Keratinocyte (primary cell): ENCODE measurements at regions not wholly inside any gene's neighbourhood (a gene's known extent, or its start where the extent isn't known, plus 50 kb on each side); places are given as distances from the start of the nearest gene placed in this dataset.
"Not testable (repeated sequence)": the region's sequence is repeated elsewhere in the genome, so short reads cannot be mapped to it uniquely, and the experiment has no call there.

ENCODE experiments used
- DNase-seq: peaks from one replicate; pipeline ENCODE4 v3.0.0-alpha.2; 2011; ENCODE audit warnings: low read depth, missing footprints, low spot score
- FAIRE-seq: peaks from 2 replicates; lab custom pipeline; 2011; peaks lifted over from hg19 to GRCh38; lab: Jason Lieb, UNC
- H2AFZ ChIP-seq: 2 replicates; pipeline ENCODE4 v1.6.0; 2012; ENCODE audit warnings: low read length, control low read depth, inconsistent platforms; ENCODE audit not compliant: control insufficient read depth
- H3K27ac ChIP-seq: 2 replicates; pipeline ENCODE4 v1.5.1; 2011; ENCODE audit warnings: low read length; ENCODE audit not compliant: control insufficient read depth, insufficient read depth
- H3K27me3 ChIP-seq: 3 replicates; pipeline ENCODE4 v1.6.0; 2011; ENCODE audit warnings: low read length; ENCODE audit not compliant: control insufficient read depth, insufficient read depth; ENCODE audit errors: extremely low read depth
- H3K36me3 ChIP-seq, 2 experiments: 2 replicates in 1 of 2; 3 replicates in 1 of 2; pipeline ENCODE4 v1.5.1; 2011; ENCODE audit warnings: low read length in 2 of 2, mild to moderate bottlenecking in 1 of 2; ENCODE audit not compliant: control insufficient read depth in 2 of 2, insufficient read depth in 2 of 2; ENCODE audit errors: extremely low read depth in 1 of 2
- H3K4me1 ChIP-seq: 3 replicates; pipeline ENCODE4 v1.5.1; 2011; ENCODE audit warnings: low read length; ENCODE audit not compliant: control insufficient read depth, insufficient read depth; ENCODE audit errors: extremely low read depth
- H3K4me2 ChIP-seq: 3 replicates; pipeline ENCODE4 v1.6.0; 2011; ENCODE audit warnings: low read depth, low read length; ENCODE audit not compliant: control insufficient read depth, insufficient read depth; ENCODE audit errors: extremely low read depth
- H3K4me3 ChIP-seq, 3 experiments: fragments of 200-600 bp in 1 of 3; sonication (generic) in 1 of 3; 2 replicates in 2 of 3; 3 replicates in 1 of 3; pipeline ENCODE4 v1.5.1; 2011 to 2016; ENCODE audit warnings: low read length in 3 of 3, mild to moderate bottlenecking in 3 of 3, control low read depth in 2 of 3, inconsistent platforms in 1 of 3, low read depth in 1 of 3, mixed read lengths in 1 of 3, mixed run types in 1 of 3, moderate library complexity in 1 of 3; ENCODE audit not compliant: control insufficient read depth in 2 of 3, insufficient read depth in 2 of 3; ENCODE audit errors: extremely low read depth in 1 of 3
- H3K79me2 ChIP-seq: 2 replicates; pipeline ENCODE4 v1.6.0; 2012; ENCODE audit warnings: low read length; ENCODE audit not compliant: control insufficient read depth, insufficient read depth
- H3K9ac ChIP-seq: 3 replicates; pipeline ENCODE4 v1.6.0; 2011; ENCODE audit warnings: low read length; ENCODE audit not compliant: control insufficient read depth, insufficient read depth; ENCODE audit errors: extremely low read depth
- H3K9me1 ChIP-seq: 3 replicates; pipeline ENCODE4 v1.6.0; 2011; ENCODE audit warnings: low read length; ENCODE audit not compliant: control insufficient read depth, insufficient read depth; ENCODE audit errors: extremely low read depth
- H3K9me3 ChIP-seq: 2 replicates; pipeline ENCODE4 v1.5.1; 2012; ENCODE audit warnings: low read depth, low read length; ENCODE audit not compliant: control insufficient read depth
- H4K20me1 ChIP-seq: 3 replicates; pipeline ENCODE4 v1.6.0; 2011; ENCODE audit warnings: low read length; ENCODE audit not compliant: control insufficient read depth, insufficient read depth; ENCODE audit errors: extremely low read depth
- EZH2 ChIP-seq: IDR thresholded peaks from one replicate; pipeline ENCODE4 v1.6.1; 2012; ENCODE audit warnings: inconsistent platforms, mild to moderate bottlenecking, low read length, moderate library complexity
- dilution Hi-C: fragments of 300-500 bp; cut with MboI; formaldehyde crosslinking; loops from one replicate; pipeline ENCODE4 v1.7.0; 2020; ENCODE audit warnings: low sequenced_read_pairs; ENCODE audit not compliant: extremely low pct_ligation_motif_present
- TF ChIP-seq, protein P1 (sequence below), 3 experiments: IDR thresholded peaks in 1 of 3; conservative IDR thresholded peaks in 1 of 3; optimal IDR thresholded peaks in 1 of 3; 2 replicates in 2 of 3; 3 replicates in 1 of 3; pipeline versions ENCODE3 to v1.5.1; 2011; ENCODE audit warnings: low read length in 3 of 3, mild to moderate bottlenecking in 3 of 3, moderate library complexity in 2 of 3, control low read depth in 1 of 3, inconsistent platforms in 1 of 3; ENCODE audit not compliant: insufficient read depth in 2 of 3; ENCODE audit errors: extremely low read depth in 1 of 3

DNA sequence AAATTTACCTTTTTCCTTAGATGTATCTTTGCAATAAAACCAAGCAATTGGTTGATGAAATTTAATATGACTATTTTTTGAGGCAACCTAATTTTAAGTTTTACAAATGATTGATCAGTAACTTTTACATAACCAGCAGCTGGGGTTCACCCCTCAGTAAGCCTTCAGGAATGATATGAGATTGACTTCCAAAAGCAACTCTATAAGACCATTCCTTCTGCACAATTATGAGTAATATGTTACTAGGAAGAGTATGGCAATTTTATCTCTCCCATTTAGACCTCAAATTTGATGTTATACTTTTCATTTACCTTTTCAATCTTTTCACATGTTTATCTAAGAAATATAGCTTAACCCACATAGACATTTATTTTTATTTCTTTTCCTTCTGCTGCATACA lies 1546.3 kb downstream of the HACE1 start:
- no peak overlapping the region for H2AFZ ChIP-seq
- no peak overlapping the region for H3K4me3 ChIP-seq
- no peak overlapping the region for H3K9ac ChIP-seq
- no peaks in the 10 kb centered on the region for H3K4me1 ChIP-seq
- H3K36me3 ChIP-seq: no peaks in the 10 kb centered on the region
- DNase-seq: no peak
- FAIRE-seq: no peak
- no peak overlapping the region for H3K27ac ChIP-seq
- peaks cover 4% of the 10 kb centered on the region for H3K9me3 ChIP-seq
- no peaks in the 10 kb centered on the region for H3K9me1 ChIP-seq
- dilution Hi-C loops: no loop called here
- no peaks in the 10 kb centered on the region for H3K79me2 ChIP-seq
- H3K4me2 ChIP-seq: no peak overlapping the region
- TF ChIP-seq, protein P1, sequence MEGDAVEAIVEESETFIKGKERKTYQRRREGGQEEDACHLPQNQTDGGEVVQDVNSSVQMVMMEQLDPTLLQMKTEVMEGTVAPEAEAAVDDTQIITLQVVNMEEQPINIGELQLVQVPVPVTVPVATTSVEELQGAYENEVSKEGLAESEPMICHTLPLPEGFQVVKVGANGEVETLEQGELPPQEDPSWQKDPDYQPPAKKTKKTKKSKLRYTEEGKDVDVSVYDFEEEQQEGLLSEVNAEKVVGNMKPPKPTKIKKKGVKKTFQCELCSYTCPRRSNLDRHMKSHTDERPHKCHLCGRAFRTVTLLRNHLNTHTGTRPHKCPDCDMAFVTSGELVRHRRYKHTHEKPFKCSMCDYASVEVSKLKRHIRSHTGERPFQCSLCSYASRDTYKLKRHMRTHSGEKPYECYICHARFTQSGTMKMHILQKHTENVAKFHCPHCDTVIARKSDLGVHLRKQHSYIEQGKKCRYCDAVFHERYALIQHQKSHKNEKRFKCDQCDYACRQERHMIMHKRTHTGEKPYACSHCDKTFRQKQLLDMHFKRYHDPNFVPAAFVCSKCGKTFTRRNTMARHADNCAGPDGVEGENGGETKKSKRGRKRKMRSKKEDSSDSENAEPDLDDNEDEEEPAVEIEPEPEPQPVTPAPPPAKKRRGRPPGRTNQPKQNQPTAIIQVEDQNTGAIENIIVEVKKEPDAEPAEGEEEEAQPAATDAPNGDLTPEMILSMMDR (optimal IDR thresholded peaks at IDR 0.05 in 1 of 3, IDR thresholded peaks at IDR 0.05 in 1 of 3, conservative IDR thresholded peaks at IDR 0.05 in 1 of 3; ENCODE audit: extremely low read depth in 1 of 3, insufficient read depth in 2 of 3, low read length in 3 of 3): no peak
- no peak for TF ChIP-seq EZH2
- no peaks in the 10 kb centered on the region for H3K27me3 ChIP-seq
- H4K20me1 ChIP-seq: no peaks in the 10 kb centered on the region

DNA sequence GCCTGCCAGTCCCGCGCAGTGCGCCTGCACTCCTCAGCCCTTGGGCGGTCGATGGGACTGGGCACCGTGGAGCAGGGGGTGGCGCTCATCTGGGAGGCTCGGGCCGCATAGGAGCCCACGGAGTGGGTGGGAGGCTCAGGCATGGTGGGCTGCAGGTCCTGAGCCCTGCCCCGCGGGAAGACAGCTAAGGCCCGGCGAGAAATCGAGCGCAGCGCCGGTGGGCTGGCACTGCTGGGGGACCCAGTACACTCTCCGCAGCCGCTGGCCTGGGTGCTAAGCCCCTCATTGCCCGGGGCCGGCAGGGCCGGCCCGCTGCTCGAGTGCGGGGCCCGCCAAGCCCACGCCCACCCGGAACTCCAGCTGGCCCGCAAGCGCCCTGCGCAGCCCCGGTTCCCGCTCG lies 1565.3 kb downstream of the HACE1 start:
- H3K4me3 ChIP-seq, H3K9ac ChIP-seq, FAIRE-seq, H3K79me2 ChIP-seq, H3K9me1 ChIP-seq, H3K4me2 ChIP-seq, DNase-seq, H3K36me3 ChIP-seq, dilution Hi-C loops, H3K27me3 ChIP-seq, H4K20me1 ChIP-seq, H3K4me1 ChIP-seq, H3K9me3 ChIP-seq, H3K27ac ChIP-seq, H2AFZ ChIP-seq: not testable (repeated sequence)

DNA sequence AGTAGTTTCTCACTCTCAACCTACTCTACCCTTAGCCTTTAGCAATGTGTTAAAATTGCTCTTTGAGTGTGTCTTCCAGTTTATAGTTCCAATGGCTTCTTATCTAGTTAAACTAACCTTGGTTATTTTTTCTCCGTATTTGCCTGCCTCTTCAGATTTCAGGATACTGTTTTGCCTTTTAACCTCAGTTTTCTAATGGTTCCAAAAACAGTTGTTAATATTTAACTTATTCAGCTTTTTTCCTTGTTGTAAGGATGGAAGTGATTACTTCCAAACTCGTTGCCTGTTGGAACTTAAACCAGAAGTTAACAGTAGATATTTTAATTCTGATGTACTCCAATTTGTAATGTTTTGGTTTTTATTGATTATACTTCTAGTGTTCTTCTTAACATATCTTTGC lies 1574.9 kb downstream of the HACE1 start:
- TF ChIP-seq, protein P1 (optimal IDR thresholded peaks at IDR 0.05 in 1 of 3, IDR thresholded peaks at IDR 0.05 in 1 of 3, conservative IDR thresholded peaks at IDR 0.05 in 1 of 3; ENCODE audit: extremely low read depth in 1 of 3, insufficient read depth in 2 of 3, low read length in 3 of 3): no peak
- TF ChIP-seq EZH2: no peak
- no peak overlapping the region for H3K27ac ChIP-seq
- H3K9ac ChIP-seq: no peak overlapping the region
- H3K79me2 ChIP-seq: no peaks in the 10 kb centered on the region
- dilution Hi-C loops: no loop called here
- H3K9me1 ChIP-seq: no peaks in the 10 kb centered on the region
- H4K20me1 ChIP-seq: no peaks in the 10 kb centered on the region
- H3K4me2 ChIP-seq: no peak overlapping the region
- no peak overlapping the region for H3K4me3 ChIP-seq
- H2AFZ ChIP-seq: no peak overlapping the region
- DNase-seq (no peak), FAIRE-seq (no peak)
- H3K9me3 ChIP-seq: no peaks in the 10 kb centered on the region
- no peaks in the 10 kb centered on the region for H3K27me3 ChIP-seq
- no peaks in the 10 kb centered on the region for H3K36me3 ChIP-seq
- no peaks in the 10 kb centered on the region for H3K4me1 ChIP-seq
